ENCODE measurements at regions not wholly inside any gene's neighbourhood (a gene's known extent, or its start where the extent isn't known, plus 50 kb on each side); places are given as distances from the start of the nearest gene placed in this dataset.

DNA sequence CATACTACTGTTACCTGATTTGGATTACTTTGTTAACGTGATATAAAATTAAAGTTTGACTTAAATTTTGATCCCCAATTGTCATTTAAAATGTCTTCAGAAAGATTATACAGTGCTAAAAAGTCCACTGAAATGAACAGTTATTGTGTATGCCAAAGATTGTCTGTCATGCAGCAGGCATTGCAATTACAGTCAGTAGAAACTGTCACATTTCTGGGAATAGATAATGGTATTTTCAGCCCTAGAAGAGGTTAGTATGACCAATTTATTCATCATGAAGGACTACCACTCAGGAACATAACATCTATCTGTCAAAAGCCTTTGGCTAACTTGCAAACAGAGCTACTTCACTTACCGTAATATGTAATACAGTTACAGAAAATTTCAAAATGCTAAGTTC lies 852.5 kb upstream of the TENM4 start:
- no peak overlapping the region for H3K23ac ChIP-seq (ENCODE audit: low read depth, low read length)
- no peak overlapping the region for H2AK9ac ChIP-seq (replicated peaks; ENCODE audit: low read depth, low read length, poor library complexity)
- peaks cover 3% of the 10 kb centered on the region for H3K4me1 ChIP-seq (ENCODE audit: control insufficient read depth, insufficient read depth, low read length)
- no peak overlapping the region for H4K8ac ChIP-seq (ENCODE audit: low read depth in 2 of 2, low read length in 2 of 2)
- H2BK20ac ChIP-seq (ENCODE audit: low read depth, low read length): no peak overlapping the region
- no peak overlapping the region for H4K5ac ChIP-seq (ENCODE audit: low read depth, low read length)
- TF ChIP-seq POLR2A (IDR thresholded peaks at IDR 0.05; ENCODE audit: low read depth, low read length) (no peak), NFE2L2 (IDR thresholded peaks at IDR 0.05; ENCODE audit: low read depth, low read length) (no peak), RAD21 (IDR thresholded peaks at IDR 0.05; ENCODE audit: low read length) (no peak), RCOR1 (IDR thresholded peaks at IDR 0.05; ENCODE audit: insufficient replicate concordance, low read length) (no peak), MAZ (IDR thresholded peaks at IDR 0.05; ENCODE audit: borderline replicate concordance, low read depth, low read length) (no peak), MXI1 (IDR thresholded peaks at IDR 0.05; ENCODE audit: borderline replicate concordance, low read depth, low read length) (no peak), FOS (IDR thresholded peaks at IDR 0.05; ENCODE audit: low read depth, low read length) (no peak), CEBPB (IDR thresholded peaks at IDR 0.05; ENCODE audit: low read depth, low read length) (no peak), BHLHE40 (IDR thresholded peaks at IDR 0.05; ENCODE audit: low read depth, low read length) (no peak), SMC3 (IDR thresholded peaks at IDR 0.05; ENCODE audit: low read depth, low read length) (no peak), MAFK (IDR thresholded peaks at IDR 0.05; ENCODE audit: low read depth, low read length) (no peak)
- TF ChIP-seq, protein P1, sequence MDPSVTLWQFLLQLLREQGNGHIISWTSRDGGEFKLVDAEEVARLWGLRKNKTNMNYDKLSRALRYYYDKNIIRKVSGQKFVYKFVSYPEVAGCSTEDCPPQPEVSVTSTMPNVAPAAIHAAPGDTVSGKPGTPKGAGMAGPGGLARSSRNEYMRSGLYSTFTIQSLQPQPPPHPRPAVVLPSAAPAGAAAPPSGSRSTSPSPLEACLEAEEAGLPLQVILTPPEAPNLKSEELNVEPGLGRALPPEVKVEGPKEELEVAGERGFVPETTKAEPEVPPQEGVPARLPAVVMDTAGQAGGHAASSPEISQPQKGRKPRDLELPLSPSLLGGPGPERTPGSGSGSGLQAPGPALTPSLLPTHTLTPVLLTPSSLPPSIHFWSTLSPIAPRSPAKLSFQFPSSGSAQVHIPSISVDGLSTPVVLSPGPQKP (IDR thresholded peaks at IDR 0.05; ENCODE audit: borderline replicate concordance, low read depth, low read length): no peak
- TF ChIP-seq, protein P2, sequence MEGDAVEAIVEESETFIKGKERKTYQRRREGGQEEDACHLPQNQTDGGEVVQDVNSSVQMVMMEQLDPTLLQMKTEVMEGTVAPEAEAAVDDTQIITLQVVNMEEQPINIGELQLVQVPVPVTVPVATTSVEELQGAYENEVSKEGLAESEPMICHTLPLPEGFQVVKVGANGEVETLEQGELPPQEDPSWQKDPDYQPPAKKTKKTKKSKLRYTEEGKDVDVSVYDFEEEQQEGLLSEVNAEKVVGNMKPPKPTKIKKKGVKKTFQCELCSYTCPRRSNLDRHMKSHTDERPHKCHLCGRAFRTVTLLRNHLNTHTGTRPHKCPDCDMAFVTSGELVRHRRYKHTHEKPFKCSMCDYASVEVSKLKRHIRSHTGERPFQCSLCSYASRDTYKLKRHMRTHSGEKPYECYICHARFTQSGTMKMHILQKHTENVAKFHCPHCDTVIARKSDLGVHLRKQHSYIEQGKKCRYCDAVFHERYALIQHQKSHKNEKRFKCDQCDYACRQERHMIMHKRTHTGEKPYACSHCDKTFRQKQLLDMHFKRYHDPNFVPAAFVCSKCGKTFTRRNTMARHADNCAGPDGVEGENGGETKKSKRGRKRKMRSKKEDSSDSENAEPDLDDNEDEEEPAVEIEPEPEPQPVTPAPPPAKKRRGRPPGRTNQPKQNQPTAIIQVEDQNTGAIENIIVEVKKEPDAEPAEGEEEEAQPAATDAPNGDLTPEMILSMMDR (conservative IDR thresholded peaks at IDR 0.05; ENCODE audit: low read depth, low read length): no peak
- no peaks in the 10 kb centered on the region for H3K79me1 ChIP-seq (ENCODE audit: low read depth in 1 of 2, low read length in 2 of 2)
- H3K4me3 ChIP-seq (ENCODE audit: insufficient read depth, low read depth, low read length): no peak overlapping the region
- no CpG with 5 or more reads among the region's 2 CpGs for WGBS, 2 experiments (ENCODE audit: extremely low coverage in 2 of 2, insufficient read length in 1 of 2)
- no peak overlapping the region for H3K18ac ChIP-seq (ENCODE audit: low read depth, low read length)
- no peak overlapping the region for H3K56ac ChIP-seq (ENCODE audit: extremely low read depth, insufficient read depth, low read length)
- no peak overlapping the region for H2BK5ac ChIP-seq (ENCODE audit: low read depth, low read length, poor library complexity, severe bottlenecking)
- dilution Hi-C loops (cut with HindIII; ENCODE audit: low sequenced_read_pairs, unreplicated experiment): no loop called here
- no peaks in the 10 kb centered on the region for H3K27me3 ChIP-seq (ENCODE audit: control insufficient read depth, insufficient read depth, low read length)
- intact Hi-C loops (cut with micrococcal nuclease): no loop called here
- H2AK5ac ChIP-seq (ENCODE audit: low read depth, low read length): no peak overlapping the region
- no peak overlapping the region for H4K91ac ChIP-seq (ENCODE audit: insufficient read depth, low read depth, low read length)
- DNase-seq (no peak), ATAC-seq (ENCODE audit: low read depth) (no peak)
- no peak overlapping the region for H3K4ac ChIP-seq (ENCODE audit: low read depth, low read length)
- no peak overlapping the region for H3K4me2 ChIP-seq (ENCODE audit: low read depth, low read length)
- no peaks in the 10 kb centered on the region; the same call in 1 of the 2 replicates for H3K9me1 ChIP-seq (ENCODE audit: insufficient read depth, low read length)
- H3K9ac ChIP-seq (ENCODE audit: low read depth, low read length): no peak overlapping the region
- no peaks in the 10 kb centered on the region for H3K9me3 ChIP-seq (ENCODE audit: control insufficient read depth, insufficient read depth, low read length)
- in situ Hi-C loops (cut with MboI; ENCODE audit: low sequenced_read_pairs): no loop called here
- H2BK15ac ChIP-seq (ENCODE audit: low read depth, low read length): no peak overlapping the region
- H2BK120ac ChIP-seq (ENCODE audit: low read depth, low read length): no peak overlapping the region
- H3K36me3 ChIP-seq (ENCODE audit: control insufficient read depth, insufficient read depth, low read length): no peaks in the 10 kb centered on the region
- H3K27ac ChIP-seq (ENCODE audit: insufficient read depth, low read length): no peak overlapping the region
- H2AFZ ChIP-seq (replicated peaks; ENCODE audit: low read length, poor library complexity): no peak overlapping the region
- ChIA-PET POLR2A (ENCODE audit: unreplicated experiment) (no interaction called here), CTCF (no interaction called here)
- H3K14ac ChIP-seq (replicated peaks; ENCODE audit: low read depth, low read length): no peak overlapping the region
- no peaks in the 10 kb centered on the region for H4K20me1 ChIP-seq (ENCODE audit: insufficient read depth, low read length)
- BruUV-seq (replicated peaks): no TSS peak
